ENCODE measurements at regions not wholly inside any gene's neighbourhood (a gene's known extent, or its start where the extent isn't known, plus 50 kb on each side); places are given as distances from the start of the nearest gene placed in this dataset.

- no peak for DNase-seq (ENCODE audit: low read depth in 1 of 2, low spot score in 1 of 2)
Measured at GRCh38 chr1:112263453-112263852, 132.6 kb upstream of the CTTNBP2NL start.

- no peak for DNase-seq (ENCODE audit: low read depth in 1 of 2, low spot score in 1 of 2)
Measured at GRCh38 chr1:112264010-112264409, 132.0 kb upstream of the CTTNBP2NL start.

GRCh38 chr1:112264553-112264952 is 131.5 kb upstream of the CTTNBP2NL start:
- no peak for DNase-seq (ENCODE audit: low read depth in 1 of 2, low spot score in 1 of 2)

- no peak for DNase-seq (ENCODE audit: low read depth in 1 of 2, low spot score in 1 of 2)
Measured at GRCh38 chr1:112265931-112266330, 130.1 kb upstream of the CTTNBP2NL start.

GRCh38 chr1:112267206-112267605 is 128.8 kb upstream of the CTTNBP2NL start:
- no peak for DNase-seq (ENCODE audit: low read depth in 1 of 2, low spot score in 1 of 2)

- DNase-seq (ENCODE audit: low read depth in 1 of 2, low spot score in 1 of 2): no peak
Measured at GRCh38 chr1:112267929-112268328, 128.1 kb upstream of the CTTNBP2NL start.

- no peak for DNase-seq (ENCODE audit: low read depth in 1 of 2, low spot score in 1 of 2)
Measured at GRCh38 chr1:112268408-112268807, 127.6 kb upstream of the CTTNBP2NL start.

- DNase-seq (ENCODE audit: low read depth in 1 of 2, low spot score in 1 of 2): no peak
Measured at GRCh38 chr1:112271270-112271669, 124.7 kb upstream of the CTTNBP2NL start.

GRCh38 chr1:112272101-112272772 is 123.8 kb upstream of the CTTNBP2NL start:
- DNase-seq (ENCODE audit: low read depth in 1 of 2, low spot score in 1 of 2): no peak

- no peak for DNase-seq (ENCODE audit: low read depth in 1 of 2, low spot score in 1 of 2)
Measured at GRCh38 chr1:112284796-112285195, 111.2 kb upstream of the CTTNBP2NL start.

- no peak for DNase-seq (ENCODE audit: low read depth in 1 of 2, low spot score in 1 of 2)
Measured at GRCh38 chr1:112285316-112285715, 110.7 kb upstream of the CTTNBP2NL start.

GRCh38 chr1:112285746-112286145 is 110.3 kb upstream of the CTTNBP2NL start:
- no peak for DNase-seq (ENCODE audit: low read depth in 1 of 2, low spot score in 1 of 2)

- no peak for DNase-seq (ENCODE audit: low read depth in 1 of 2, low spot score in 1 of 2)
Measured at GRCh38 chr1:112296908-112297307, 99.1 kb upstream of the CTTNBP2NL start.

GRCh38 chr1:112297536-112297935 is 98.5 kb upstream of the CTTNBP2NL start:
- DNase-seq (ENCODE audit: low read depth in 1 of 2, low spot score in 1 of 2): no peak

GRCh38 chr1:112298558-112298957 is 97.5 kb upstream of the CTTNBP2NL start:
- DNase-seq (ENCODE audit: low read depth in 1 of 2, low spot score in 1 of 2): peak in 1 of 2 donors; percentile 8

- DNase-seq (ENCODE audit: low read depth in 1 of 2, low spot score in 1 of 2): no peak
Measured at GRCh38 chr1:112304126-112304525, 91.9 kb upstream of the CTTNBP2NL start.

GRCh38 chr1:112304612-112305011 is 91.4 kb upstream of the CTTNBP2NL start:
- no peak for DNase-seq (ENCODE audit: low read depth in 1 of 2, low spot score in 1 of 2)

GRCh38 chr1:112307930-112308591 is 88.0 kb upstream of the CTTNBP2NL start:
- DNase-seq (ENCODE audit: low read depth in 1 of 2, low spot score in 1 of 2): no peak

GRCh38 chr1:112308716-112309115 is 87.3 kb upstream of the CTTNBP2NL start:
- no peak for DNase-seq (ENCODE audit: low read depth in 1 of 2, low spot score in 1 of 2)

- no peak for DNase-seq (ENCODE audit: low read depth in 1 of 2, low spot score in 1 of 2)
Measured at GRCh38 chr1:112309499-112309898, 86.5 kb upstream of the CTTNBP2NL start.

GRCh38 chr1:112312315-112312714 is 83.7 kb upstream of the CTTNBP2NL start:
- no peak for DNase-seq (ENCODE audit: low read depth in 1 of 2, low spot score in 1 of 2)

GRCh38 chr1:112312879-112313278 is 83.1 kb upstream of the CTTNBP2NL start:
- no peak for DNase-seq (ENCODE audit: low read depth in 1 of 2, low spot score in 1 of 2)

Measured in stimulated activated CD4-positive, alpha-beta T cell treated with anti-CD3 and anti-CD28 coated beads, Interleukin-15, amount 100 ng/mL, for 1 hour (primary cell).